Astrocyte (in vitro differentiated cells and primary cell): ENCODE measurements at regions not wholly inside any gene's neighbourhood (a gene's known extent, or its start where the extent isn't known, plus 50 kb on each side); places are given as distances from the start of the nearest gene placed in this dataset.

Source experiments
- DNase-seq: peaks from one replicate; pipeline ENCODE4 v3.0.0-alpha.2; 2010; ENCODE audit warnings: low read depth
- FAIRE-seq: peaks from 2 replicates; lab custom pipeline; 2011; peaks lifted over from hg19 to GRCh38; lab: Jason Lieb, UNC
- H2AFZ ChIP-seq: 2 replicates; pipeline ENCODE4 v1.6.0; 2012; ENCODE audit warnings: low read depth, low read length, inconsistent platforms
- H3K27ac ChIP-seq: 2 replicates; pipeline ENCODE4 v1.5.1; 2011; ENCODE audit warnings: low read depth, low read length, inconsistent platforms
- H3K27me3 ChIP-seq: 2 replicates; pipeline ENCODE4 v1.6.0; 2011; ENCODE audit warnings: low read length, inconsistent platforms; ENCODE audit not compliant: insufficient read depth
- H3K36me3 ChIP-seq: 2 replicates; pipeline ENCODE4 v1.5.1; 2011; ENCODE audit warnings: low read length, inconsistent platforms; ENCODE audit not compliant: insufficient read depth
- H3K4me1 ChIP-seq: 2 replicates; pipeline ENCODE4 v1.5.1; 2011; ENCODE audit warnings: low read length, inconsistent platforms; ENCODE audit not compliant: insufficient read depth
- H3K4me2 ChIP-seq: 2 replicates; pipeline ENCODE4 v1.6.0; 2012; ENCODE audit warnings: low read length, inconsistent platforms
- H3K4me3 ChIP-seq: 2 replicates; pipeline ENCODE4 v1.5.1; 2011; ENCODE audit warnings: low read depth, mild to moderate bottlenecking, low read length, inconsistent platforms; ENCODE audit not compliant: insufficient read depth
- H3K79me2 ChIP-seq: 2 replicates; pipeline ENCODE4 v1.6.0; 2012; ENCODE audit warnings: mild to moderate bottlenecking, low read length, inconsistent platforms; ENCODE audit not compliant: insufficient read depth
- H3K9ac ChIP-seq: 2 replicates; pipeline ENCODE4 v1.6.0; 2012; ENCODE audit warnings: mild to moderate bottlenecking, low read length, inconsistent platforms
- H3K9me3 ChIP-seq: 2 replicates; pipeline ENCODE4 v1.5.1; 2012; ENCODE audit warnings: low read depth, mild to moderate bottlenecking, low read length, inconsistent platforms; ENCODE audit not compliant: insufficient read depth
- H4K20me1 ChIP-seq: 2 replicates; pipeline ENCODE4 v1.6.0; 2012; ENCODE audit warnings: low read length, inconsistent platforms; ENCODE audit not compliant: insufficient read depth
- H3K27ac Mint-ChIP-seq: one replicate; pipeline ENCODE4 v1.8.0; 2021; ENCODE audit warnings: mild to moderate bottlenecking, mixed read lengths; ENCODE audit not compliant: unreplicated experiment
- H3K27me3 Mint-ChIP-seq: one replicate; pipeline ENCODE4 v1.8.0; 2021; ENCODE audit warnings: low read depth, mixed read lengths; ENCODE audit not compliant: unreplicated experiment
- H3K36me3 Mint-ChIP-seq: one replicate; pipeline ENCODE4 v1.8.0; 2021; ENCODE audit warnings: low read depth, mixed read lengths; ENCODE audit not compliant: unreplicated experiment
- H3K4me1 Mint-ChIP-seq: one replicate; pipeline ENCODE4 v1.8.0; 2021; ENCODE audit warnings: low read depth, mixed read lengths; ENCODE audit not compliant: unreplicated experiment
- H3K4me3 Mint-ChIP-seq: one replicate; pipeline ENCODE4 v1.8.0; 2021; ENCODE audit warnings: mild to moderate bottlenecking, moderate library complexity, mixed read lengths; ENCODE audit not compliant: unreplicated experiment
- H3K9me3 Mint-ChIP-seq: one replicate; pipeline ENCODE4 v1.8.0; 2021; ENCODE audit warnings: mild to moderate bottlenecking, mixed read lengths; ENCODE audit not compliant: unreplicated experiment
- CTCF ChIP-seq: IDR thresholded peaks from 2 replicates; pipeline ENCODE4 v1.5.1; 2011; ENCODE audit warnings: low read depth, mild to moderate bottlenecking, inconsistent platforms, low read length, moderate library complexity; ENCODE audit not compliant: insufficient read depth
- EZH2 ChIP-seq: IDR thresholded peaks from 2 replicates; pipeline ENCODE4 v1.6.1; 2012; ENCODE audit warnings: mild to moderate bottlenecking, low read length, inconsistent platforms; ENCODE audit not compliant: insufficient read depth

GRCh38 chr15:97165205-97165604 lies 795.3 kb upstream of the ARRDC4 start:
- Mint-ChIP-seq H3K27me3 (peaks cover 7% of the 10 kb centered on the region), H3K4me1 (no peaks in the 10 kb centered on the region), H3K9me3 (no peaks in the 10 kb centered on the region), H3K36me3 (no peaks in the 10 kb centered on the region), H3K4me3 (no peak overlapping the region), H3K27ac (no peak overlapping the region)
- TF ChIP-seq CTCF, result no peak
- TF ChIP-seq EZH2, result no peak
- H2AFZ ChIP-seq, result no peak overlapping the region
- no peak overlapping the region for H3K9ac ChIP-seq
- DNase-seq (no peak), FAIRE-seq (no peak)
- no peaks in the 10 kb centered on the region for H3K79me2 ChIP-seq
- H3K36me3 ChIP-seq, result no peaks in the 10 kb centered on the region
- H3K4me3 ChIP-seq, result no peak overlapping the region
- no peaks in the 10 kb centered on the region for H3K4me1 ChIP-seq
- H3K27ac ChIP-seq, result no peak overlapping the region
- no peaks in the 10 kb centered on the region for H3K9me3 ChIP-seq
- H3K27me3 ChIP-seq, result no peaks in the 10 kb centered on the region
- H3K4me2 ChIP-seq, result no peak overlapping the region
- no peaks in the 10 kb centered on the region for H4K20me1 ChIP-seq

GRCh38 chr15:97168704-97169475 lies 791.6 kb upstream of the ARRDC4 start:
- Histone ChIP-seq H3K36me3 (no peaks in the 10 kb centered on the region), H3K79me2 (no peaks in the 10 kb centered on the region), H3K27ac (no peak overlapping the region), H2AFZ (no peak overlapping the region), H4K20me1 (no peaks in the 10 kb centered on the region), H3K4me3 (no peak overlapping the region), H3K9me3 (no peaks in the 10 kb centered on the region), H3K27me3 (no peaks in the 10 kb centered on the region), H3K9ac (no peak overlapping the region), H3K4me2 (no peak overlapping the region), H3K4me1 (no peaks in the 10 kb centered on the region)
- FAIRE-seq (no peak), DNase-seq (no peak)
- Mint-ChIP-seq H3K9me3 (no peaks in the 10 kb centered on the region), H3K4me1 (no peaks in the 10 kb centered on the region), H3K36me3 (no peaks in the 10 kb centered on the region), H3K27ac (no peak overlapping the region), H3K4me3 (no peak overlapping the region), H3K27me3 (peaks cover 3% of the 10 kb centered on the region)
- TF ChIP-seq EZH2, result no peak
- no peak for TF ChIP-seq CTCF

GRCh38 chr15:97171556-97171955 lies 788.9 kb upstream of the ARRDC4 start:
- H4K20me1 ChIP-seq, result no peaks in the 10 kb centered on the region
- Mint-ChIP-seq H3K9me3 (no peaks in the 10 kb centered on the region), H3K4me1 (no peaks in the 10 kb centered on the region), H3K27ac (no peak overlapping the region), H3K27me3 (peaks cover 3% of the 10 kb centered on the region), H3K36me3 (no peaks in the 10 kb centered on the region), H3K4me3 (no peak overlapping the region)
- no peak overlapping the region for H3K4me2 ChIP-seq
- H3K4me3 ChIP-seq, result no peak overlapping the region
- H3K79me2 ChIP-seq, result no peaks in the 10 kb centered on the region
- no peaks in the 10 kb centered on the region for H3K36me3 ChIP-seq
- H3K9ac ChIP-seq, result no peak overlapping the region
- no peaks in the 10 kb centered on the region for H3K27me3 ChIP-seq
- no peak overlapping the region for H2AFZ ChIP-seq
- TF ChIP-seq CTCF (no peak), EZH2 (no peak)
- DNase-seq (no peak), FAIRE-seq (no peak)
- no peaks in the 10 kb centered on the region for H3K4me1 ChIP-seq
- H3K27ac ChIP-seq, result no peak overlapping the region
- no peaks in the 10 kb centered on the region for H3K9me3 ChIP-seq
